ENCODE measurements at regions not wholly inside any gene's neighbourhood (a gene's known extent, or its start where the extent isn't known, plus 50 kb on each side); places are given as distances from the start of the nearest gene placed in this dataset.

- DNase-seq (ENCODE audit: insufficient read length, low spot score) (no peak), FAIRE-seq (no peak)
- no peak for TF ChIP-seq CTCF (IDR thresholded peaks at IDR 0.05; ENCODE audit: insufficient read depth, missing control alignments)
These were observed 346.6 kb upstream of the MEIS2 start for GRCh38 chr15:37446921-37447320.

- no peak for DNase-seq (ENCODE audit: insufficient read length, low spot score)
- no peak for TF ChIP-seq CTCF (IDR thresholded peaks at IDR 0.05; ENCODE audit: insufficient read depth, missing control alignments)
- no peak for FAIRE-seq
These were observed 352.1 kb upstream of the MEIS2 start for GRCh38 chr15:37452498-37452897.

- FAIRE-seq, result no peak
- no peak for DNase-seq (ENCODE audit: insufficient read length, low spot score)
- TF ChIP-seq CTCF (IDR thresholded peaks at IDR 0.05; ENCODE audit: insufficient read depth, missing control alignments), result no peak
These were observed 380.1 kb upstream of the MEIS2 start for GRCh38 chr15:37480482-37480881.

- DNase-seq (ENCODE audit: insufficient read length, low spot score) (no peak), FAIRE-seq (no peak)
These were observed 380.8 kb upstream of the MEIS2 start for GRCh38 chr15:37481126-37481525.

GRCh38 chr15:37483779-37484178 is 383.4 kb upstream of the MEIS2 start:
- no peak for DNase-seq (ENCODE audit: insufficient read length, low spot score)
- FAIRE-seq, result no peak
- TF ChIP-seq CTCF (IDR thresholded peaks at IDR 0.05; ENCODE audit: insufficient read depth, missing control alignments), result no peak

More at GRCh38 chr15:37481126-37481525, 380.8 kb upstream of the MEIS2 start:
- TF ChIP-seq CTCF (IDR thresholded peaks at IDR 0.05; ENCODE audit: insufficient read depth, missing control alignments), result no peak

GRCh38 chr15:37485056-37485455 is 384.7 kb upstream of the MEIS2 start:
- no peak for TF ChIP-seq CTCF (IDR thresholded peaks at IDR 0.05; ENCODE audit: insufficient read depth, missing control alignments)
- FAIRE-seq (no peak), DNase-seq (ENCODE audit: insufficient read length, low spot score) (no peak)

GRCh38 chr15:37490707-37491106 is 390.4 kb upstream of the MEIS2 start:
- DNase-seq (ENCODE audit: insufficient read length, low spot score), result no peak
- no peak for FAIRE-seq
- TF ChIP-seq CTCF (IDR thresholded peaks at IDR 0.05; ENCODE audit: insufficient read depth, missing control alignments), result no peak

All from D721Med (cell line).